ENCODE measurements at regions not wholly inside any gene's neighbourhood (a gene's known extent, or its start where the extent isn't known, plus 50 kb on each side); places are given as distances from the start of the nearest gene placed in this dataset.

DNA sequence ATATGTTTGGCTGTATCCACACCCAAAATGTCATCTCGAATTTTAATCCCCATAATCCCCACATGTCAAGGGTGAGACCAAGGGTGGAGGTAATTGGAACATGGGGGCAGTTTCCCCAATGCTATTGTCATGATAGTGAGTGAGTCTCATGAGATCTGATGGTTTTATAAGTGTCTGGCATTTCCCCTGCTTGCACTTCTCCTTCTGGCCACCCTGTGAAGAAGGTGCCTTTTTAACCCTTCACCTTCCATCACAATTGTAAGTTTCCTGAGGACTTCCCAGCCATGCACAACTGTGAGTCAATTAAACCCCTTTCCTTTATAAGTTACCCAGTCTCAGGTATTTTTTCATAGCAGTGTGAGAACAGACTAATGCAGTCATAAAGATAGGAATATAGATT lies 216.7 kb upstream of the SSTR1 start:
- no peak for TF ChIP-seq SP1 (IDR thresholded peaks at IDR 0.05)
- no peak for TF ChIP-seq L3MBTL2 (conservative IDR thresholded peaks at IDR 0.05)
- no peak for TF ChIP-seq FOXK2 (IDR thresholded peaks at IDR 0.05)
- TF ChIP-seq LEF1 (IDR thresholded peaks at IDR 0.05; ENCODE audit: borderline replicate concordance): no peak
- TF ChIP-seq ELF4 (IDR thresholded peaks at IDR 0.05): no peak

Measured in HEK293T (cell line).